ENCODE measurements at regions not wholly inside any gene's neighbourhood (a gene's known extent, or its start where the extent isn't known, plus 50 kb on each side); places are given as distances from the start of the nearest gene placed in this dataset.

- TF ChIP-seq ZNF462 (CRISPR knock-in tag; IDR thresholded peaks at IDR 0.05) (no peak), EZH2phosphoT487 (IDR thresholded peaks at IDR 0.05; ENCODE audit: unreplicated experiment) (no peak), JUNB (IDR thresholded peaks at IDR 0.05; ENCODE audit: unreplicated experiment) (no peak), CTCF (conservative IDR thresholded peaks at IDR 0.05; ENCODE audit: low read depth in 2 of 2) (no peak), STAT1 (IDR thresholded peaks at IDR 0.05; ENCODE audit: unreplicated experiment) (no peak)
Observed at GRCh38 chr17:72360386-72360940, 239.6 kb downstream of the SOX9 start (continued).

- H2AFZ ChIP-seq: no peak overlapping the region
- no peaks in the 10 kb centered on the region for H4K20me1 ChIP-seq (replicated peaks; ENCODE audit: insufficient read depth)
- Mint-ChIP-seq H3K9me3 (no peaks in the 10 kb centered on the region; the same call in 2 of the 3 replicates), H3K4me1 (no peaks in the 10 kb centered on the region), H3K4me3 (no peak overlapping the region), H3K27me3 (ENCODE audit: insufficient read depth, low read depth, poor library complexity) (peaks cover 6% of the 10 kb centered on the region), H3K27ac (no peak overlapping the region), H3K36me3 (ENCODE audit: low read depth) (no peaks in the 10 kb centered on the region; the same call in 2 of the 3 replicates)
- H3K27me3 ChIP-seq (ENCODE audit: insufficient read depth): no peaks in the 10 kb centered on the region
- no peak overlapping the region for H3K4me3 ChIP-seq
- no peaks in the 10 kb centered on the region for H3K36me3 ChIP-seq (ENCODE audit: insufficient read depth)
- no peaks in the 10 kb centered on the region for H3F3A ChIP-seq (replicated peaks; ENCODE audit: low read depth)
- DNase-seq (ENCODE audit: low spot score) (no peak), ATAC-seq (no peak)
- H3K9me2 ChIP-seq (ENCODE audit: insufficient read depth): no peaks in the 10 kb centered on the region
- TF ChIP-seq ZNF331 (CRISPR knock-in tag; IDR thresholded peaks at IDR 0.05; ENCODE audit: low read depth) (no peak), ZNF462 (CRISPR knock-in tag; IDR thresholded peaks at IDR 0.05) (no peak)
- no peak overlapping the region for H3K4me2 ChIP-seq
- no peaks in the 10 kb centered on the region for H3K4me1 ChIP-seq (ENCODE audit: insufficient read depth)
- no peak overlapping the region for H3K27ac ChIP-seq (ENCODE audit: low read depth)
- no peaks in the 10 kb centered on the region for H3K79me2 ChIP-seq (replicated peaks; ENCODE audit: insufficient read depth)
Observed at GRCh38 chr17:72361892-72362291, 241.1 kb downstream of the SOX9 start.

All from GM23338 (cell line).